Skeletal muscle cell (primary cell): ENCODE measurements at regions not wholly inside any gene's neighbourhood (a gene's known extent, or its start where the extent isn't known, plus 50 kb on each side); places are given as distances from the start of the nearest gene placed in this dataset.
"Not testable (repeated sequence)": the region's sequence is repeated elsewhere in the genome, so short reads cannot be mapped to it uniquely, and the experiment has no call there.

Source experiments
- DNase-seq: peaks from one replicate; pipeline ENCODE4 v3.0.0-alpha.2; 2010; ENCODE audit warnings: low read depth
- H3K4me3 ChIP-seq: 2 replicates; pipeline ENCODE4 v1.5.1; 2011; ENCODE audit warnings: low read depth, mild to moderate bottlenecking, control low read depth, low read length, moderate library complexity

- H3K4me3 ChIP-seq: no peak overlapping the region
- DNase-seq: no peak
These were observed 1670.1 kb upstream of the CDH9 start for GRCh38 chr5:28708472-28708871.

GRCh38 chr5:28707706-28708105 lies 1669.3 kb upstream of the CDH9 start:
- no peak for DNase-seq
- H3K4me3 ChIP-seq: no peak overlapping the region

GRCh38 chr5:28703651-28704260 lies 1665.4 kb upstream of the CDH9 start:
- no peak overlapping the region for H3K4me3 ChIP-seq
- no peak for DNase-seq

DNA sequence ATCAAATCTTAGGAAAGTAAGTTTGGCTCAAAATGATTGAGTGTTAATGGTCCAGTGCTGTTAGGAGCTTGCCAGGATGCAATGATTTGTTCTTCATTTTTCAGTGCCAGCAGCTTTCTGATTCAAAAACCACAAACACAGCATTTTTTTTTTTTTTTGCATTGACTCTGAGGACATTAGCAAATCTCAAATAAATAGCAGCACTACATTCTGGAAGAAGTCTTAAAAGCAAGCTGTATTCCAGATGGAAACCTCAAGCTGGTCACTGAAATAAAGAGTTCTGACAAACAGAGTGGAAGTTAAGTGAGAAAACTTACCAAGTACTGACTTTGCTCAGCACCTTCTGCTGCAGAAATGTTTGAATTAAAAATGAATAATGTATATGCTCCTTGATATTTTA lies 1653.1 kb upstream of the CDH9 start:
- DNase-seq: no peak
- no peak overlapping the region for H3K4me3 ChIP-seq

DNA sequence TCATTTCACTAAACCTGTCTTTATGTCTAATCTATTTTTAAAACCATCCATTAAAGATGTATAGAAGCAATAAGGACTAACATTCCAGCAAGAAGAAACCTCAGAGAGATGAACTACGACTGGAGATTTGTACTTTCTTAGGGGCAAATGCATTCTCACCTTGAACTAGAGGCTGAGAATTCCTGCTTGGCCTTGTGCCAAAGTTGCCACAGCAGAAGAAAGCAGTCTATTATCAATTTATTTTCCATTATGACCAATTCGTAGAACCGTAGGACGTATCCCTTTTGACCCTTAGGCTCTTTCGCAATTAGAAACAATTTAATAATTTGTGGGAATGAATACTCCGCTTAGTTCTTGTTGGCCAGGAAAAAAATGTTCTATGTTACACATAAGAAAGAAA lies 1647.4 kb upstream of the CDH9 start:
- no peak overlapping the region for H3K4me3 ChIP-seq
- DNase-seq: no peak

DNA sequence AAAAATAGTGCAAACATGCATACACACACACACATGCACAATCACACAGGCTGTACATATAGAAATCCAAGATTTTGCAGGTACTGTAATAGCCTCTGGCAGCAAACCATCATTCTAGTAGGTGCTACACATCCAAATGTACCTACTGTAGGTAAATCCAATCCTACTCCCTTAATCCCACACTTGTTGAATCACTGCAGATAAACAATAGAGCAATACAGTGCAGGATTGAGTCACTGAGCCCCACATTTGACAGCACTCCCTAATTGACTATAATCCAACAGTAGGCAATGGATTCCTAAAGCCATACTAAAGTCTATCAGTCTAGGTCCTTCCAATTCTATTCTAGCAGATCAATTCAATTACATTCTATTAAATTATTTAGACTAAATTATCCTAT lies 1640.5 kb upstream of the CDH9 start:
- no peak for DNase-seq
- no peak overlapping the region for H3K4me3 ChIP-seq

GRCh38 chr5:28666110-28666509 lies 1627.7 kb upstream of the CDH9 start:
- H3K4me3 ChIP-seq: no peak overlapping the region
- no peak for DNase-seq

GRCh38 chr5:28648108-28648507 lies 1609.7 kb upstream of the CDH9 start:
- H3K4me3 ChIP-seq: no peak overlapping the region
- DNase-seq: no peak

DNA sequence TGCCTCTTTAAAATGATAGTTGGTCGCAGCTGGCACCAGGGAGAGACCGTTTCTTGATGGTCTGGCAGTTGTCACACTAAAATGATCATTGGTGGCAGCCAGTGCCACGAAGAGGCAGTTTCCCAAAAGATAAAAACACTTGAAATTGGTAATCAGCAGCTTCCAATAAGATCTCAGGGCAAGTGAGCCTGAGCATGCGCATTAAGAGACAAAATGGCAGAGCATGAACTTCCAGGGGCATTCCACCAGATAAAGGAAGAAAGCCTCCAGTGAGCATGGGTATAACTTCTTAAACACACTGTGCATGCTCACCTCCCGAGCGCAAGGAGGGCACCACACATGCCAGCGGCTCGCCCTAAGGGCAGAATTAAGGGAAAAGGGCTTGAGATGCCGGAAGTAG lies 1594.2 kb upstream of the CDH9 start:
- H3K4me3 ChIP-seq: no peak overlapping the region
- DNase-seq: no peak

- no peak for DNase-seq
- H3K4me3 ChIP-seq: no peak overlapping the region
These were observed 1565.5 kb upstream of the CDH9 start for GRCh38 chr5:28603869-28604268.

GRCh38 chr5:28602429-28602828 lies 1564.0 kb upstream of the CDH9 start:
- H3K4me3 ChIP-seq: no peak overlapping the region

DNA sequence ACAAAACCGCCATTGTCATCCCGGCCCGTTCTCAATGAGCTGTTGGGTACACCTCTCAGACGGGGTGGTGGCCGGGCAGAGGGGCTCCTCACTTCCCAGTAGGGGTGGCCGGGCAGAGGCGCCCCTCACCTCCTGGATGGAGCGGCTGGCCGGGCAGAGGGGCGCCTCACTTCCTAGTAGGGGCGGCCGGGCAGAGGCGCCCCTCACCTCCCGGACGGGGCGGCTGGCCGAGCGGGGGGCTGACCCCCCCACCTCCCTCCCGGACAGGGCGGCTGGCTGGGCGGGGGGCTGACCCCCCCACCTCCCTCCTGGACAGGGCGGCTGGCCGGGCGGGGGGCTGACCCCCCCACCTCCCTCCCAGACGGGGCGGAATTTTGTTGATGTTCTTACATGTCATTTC lies 1558.3 kb upstream of the CDH9 start:
- DNase-seq, H3K4me3 ChIP-seq: not testable (repeated sequence)

More at GRCh38 chr5:28602429-28602828, 1564.0 kb upstream of the CDH9 start:
- DNase-seq: no peak

GRCh38 chr5:28580616-28581015 lies 1542.2 kb upstream of the CDH9 start:
- H3K4me3 ChIP-seq: no peak overlapping the region
- peak; percentile 35 for DNase-seq

DNA sequence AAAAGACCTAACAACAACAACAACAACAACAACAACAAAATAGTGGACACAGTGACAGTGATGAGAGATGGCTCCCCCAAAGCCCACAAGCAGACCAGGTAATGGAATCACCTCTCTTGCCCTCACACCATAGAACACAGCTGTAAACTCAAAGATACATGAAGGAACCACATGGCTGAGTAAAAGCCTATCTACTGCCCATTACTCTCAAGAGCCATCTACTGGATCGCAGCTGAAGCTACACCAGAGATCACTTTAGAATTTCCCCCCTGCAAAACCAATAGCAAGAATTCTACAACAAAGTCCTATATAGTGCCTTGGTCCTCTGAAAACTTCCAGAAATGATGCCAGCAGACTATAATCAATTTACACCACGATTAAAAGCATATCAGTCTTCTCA lies 1537.6 kb upstream of the CDH9 start:
- DNase-seq: peak; percentile 4
- H3K4me3 ChIP-seq: no peak overlapping the region

- no peak for DNase-seq
- H3K4me3 ChIP-seq: no peak overlapping the region
These were observed 1537.0 kb upstream of the CDH9 start for GRCh38 chr5:28575368-28575767.

DNA sequence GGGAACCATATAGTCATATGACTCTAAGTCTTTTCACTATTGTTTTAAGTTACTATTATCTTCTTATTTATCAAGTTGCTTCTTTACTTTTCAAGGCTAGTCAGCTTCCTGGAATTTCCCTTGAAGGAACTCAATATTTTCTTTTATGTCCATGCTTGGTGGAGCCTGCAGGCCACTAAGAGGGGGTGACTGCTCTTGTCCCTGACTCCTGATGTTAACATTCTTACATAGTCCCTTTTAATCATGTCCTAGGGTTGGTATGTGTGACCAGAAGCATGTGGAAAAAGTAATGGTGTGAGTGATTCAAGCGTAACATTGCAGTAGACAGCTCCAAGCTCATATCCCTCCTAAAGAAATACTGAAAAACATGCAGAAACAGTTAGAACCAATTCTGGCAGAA lies 1536.2 kb upstream of the CDH9 start:
- no peak for DNase-seq

DNA sequence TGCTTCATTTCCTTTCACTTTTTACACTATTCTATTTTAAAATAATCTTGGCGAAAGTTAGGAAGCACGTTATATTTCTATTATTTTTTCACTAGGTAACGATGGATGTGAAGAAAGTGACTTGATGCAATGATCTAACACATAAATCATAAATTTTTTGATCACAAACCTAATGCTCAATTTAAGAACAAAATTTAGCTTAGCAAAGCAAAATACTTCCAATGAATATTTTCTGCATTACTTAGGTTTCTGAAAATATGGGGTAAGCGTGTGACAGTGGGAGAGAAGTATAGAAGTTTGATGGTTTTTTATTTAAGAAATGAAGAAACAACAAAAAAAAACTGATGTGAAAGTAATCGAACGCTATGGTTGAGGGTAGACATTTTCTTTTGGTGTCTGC lies 1528.7 kb upstream of the CDH9 start:
- no peak for DNase-seq
- H3K4me3 ChIP-seq: no peak overlapping the region

More for the DNA sequence above, 1536.2 kb upstream of the CDH9 start:
- H3K4me3 ChIP-seq: no peak overlapping the region

GRCh38 chr5:28561522-28561921 lies 1523.1 kb upstream of the CDH9 start:
- no peak overlapping the region for H3K4me3 ChIP-seq
- no peak for DNase-seq

GRCh38 chr5:28558196-28558595 lies 1519.8 kb upstream of the CDH9 start:
- no peak overlapping the region for H3K4me3 ChIP-seq
- DNase-seq: no peak

GRCh38 chr5:28557114-28557513 lies 1518.7 kb upstream of the CDH9 start:
- DNase-seq: no peak
- H3K4me3 ChIP-seq: no peak overlapping the region

GRCh38 chr5:28549588-28549987 lies 1511.2 kb upstream of the CDH9 start:
- no peak overlapping the region for H3K4me3 ChIP-seq
- no peak for DNase-seq

- H3K4me3 ChIP-seq: no peak overlapping the region
- DNase-seq: peak; percentile 5
These were observed 1510.5 kb upstream of the CDH9 start for GRCh38 chr5:28548856-28549255.
